ENCODE measurements at regions not wholly inside any gene's neighbourhood (a gene's known extent, or its start where the extent isn't known, plus 50 kb on each side); places are given as distances from the start of the nearest gene placed in this dataset.

GRCh38 chr2:30334762-30335363, 103.5 kb downstream of the LBH start:
- Histone ChIP-seq H3K4me1 (ENCODE audit: control insufficient read depth in 3 of 3, insufficient read depth in 2 of 3, low read depth in 1 of 3, low read length in 2 of 3) (peaks cover 0 to 2% (median 0%) of the 10 kb centered on the region in 3 donors), H3K36me3 (ENCODE audit: control insufficient read depth in 3 of 3, insufficient read depth in 2 of 3, low read depth in 1 of 3, low read length in 3 of 3) (no peaks in the 10 kb centered on the region), H3K27me3 (ENCODE audit: control insufficient read depth in 3 of 3, insufficient read depth in 3 of 3, low read length in 3 of 3) (no peaks in the 10 kb centered on the region), H3K9me3 (ENCODE audit: control insufficient read depth in 2 of 2, insufficient read depth in 1 of 2, low read depth in 1 of 2, low read length in 1 of 2) (no peaks in the 10 kb centered on the region), H3K4me3 (ENCODE audit: low read depth in 1 of 3, low read length in 3 of 3) (no peak overlapping the region), H3K27ac (ENCODE audit: low read depth in 1 of 3, low read length in 2 of 3) (peak overlapping the region in 1 of 3 donors; percentile 18)
- no peak for DNase-seq
- 68 to 74% (median 69%) methylated on average over 3 of the region's 3 CpGs for WGBS, 3 donors
- no peak for FAIRE-seq

DNA sequence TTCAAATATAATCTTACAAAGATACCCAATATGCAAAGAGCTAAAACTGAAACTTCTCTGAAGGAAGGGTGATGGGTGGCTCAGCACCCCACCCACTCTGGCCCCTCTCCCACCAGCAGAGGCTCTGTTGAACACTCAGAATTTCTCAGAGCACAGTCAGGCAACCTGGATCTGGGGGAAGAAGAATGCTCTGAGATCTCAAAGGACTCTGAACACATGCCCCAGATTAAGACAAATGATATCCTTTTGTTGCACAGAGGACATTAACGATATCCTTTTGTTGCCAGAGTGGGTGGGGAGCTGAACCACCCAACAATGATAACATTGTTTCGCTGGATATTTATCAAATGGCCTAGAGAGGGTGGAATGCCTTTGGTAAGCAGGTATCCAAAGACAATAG, 104.8 kb downstream of the LBH start:
- Histone ChIP-seq H3K27me3 (ENCODE audit: control insufficient read depth in 3 of 3, insufficient read depth in 3 of 3, low read length in 3 of 3) (no peaks in the 10 kb centered on the region), H3K4me3 (ENCODE audit: low read depth in 1 of 3, low read length in 3 of 3) (no peak overlapping the region), H3K27ac (ENCODE audit: low read depth in 1 of 3, low read length in 2 of 3) (peak overlapping the region in 1 of 3 donors; percentile 85), H3K9me3 (ENCODE audit: control insufficient read depth in 2 of 2, insufficient read depth in 1 of 2, low read depth in 1 of 2, low read length in 1 of 2) (no peaks in the 10 kb centered on the region), H3K36me3 (ENCODE audit: control insufficient read depth in 3 of 3, insufficient read depth in 2 of 3, low read depth in 1 of 3, low read length in 3 of 3) (no peaks in the 10 kb centered on the region), H3K4me1 (ENCODE audit: control insufficient read depth in 3 of 3, insufficient read depth in 2 of 3, low read depth in 1 of 3, low read length in 2 of 3) (peaks cover 0 to 2% (median 0%) of the 10 kb centered on the region in 3 donors)
- DNase-seq (no peak), FAIRE-seq (no peak)
- WGBS, 3 donors = 23 to 48% (median 23%) methylated on average over 2 of the region's 2 CpGs

- no peak for FAIRE-seq
- peak overlapping the region in 2 of 3 donors; percentile 75 to 85 for H3K27ac ChIP-seq (ENCODE audit: low read depth in 1 of 3, low read length in 2 of 3)
These were observed 105.9 kb downstream of the LBH start for GRCh38 chr2:30336978-30337841.

DNA sequence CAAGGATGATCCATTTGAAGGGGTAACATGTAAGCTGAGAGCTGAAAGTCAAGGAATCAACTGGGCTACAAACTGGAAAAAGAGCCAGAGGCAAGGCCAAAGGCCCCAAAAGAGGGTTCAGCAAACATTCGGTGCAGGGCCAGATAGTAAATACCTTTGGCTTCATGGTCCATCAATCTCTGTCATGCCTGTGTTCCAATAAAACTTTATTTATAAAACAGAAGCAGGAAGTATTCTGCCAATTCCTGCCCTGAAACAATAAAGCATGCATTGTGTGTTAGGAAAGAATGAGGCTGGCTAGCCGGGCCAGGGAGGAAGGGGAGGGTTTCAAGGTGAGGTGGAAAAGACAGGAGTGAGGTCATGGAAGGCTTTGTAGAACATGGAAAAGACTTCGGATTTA, 107.1 kb downstream of the LBH start:
- WGBS, 3 donors = 69 to 77% (median 76%) methylated on average over 3 of the region's 3 CpGs
- H3K27ac ChIP-seq (ENCODE audit: low read depth in 1 of 3, low read length in 2 of 3) = no peak overlapping the region
- no peak for FAIRE-seq
- H3K9me3 ChIP-seq (ENCODE audit: control insufficient read depth in 2 of 2, insufficient read depth in 1 of 2, low read depth in 1 of 2, low read length in 1 of 2) = peaks cover 0 to 6% of the 10 kb centered on the region in 2 donors
- H3K4me3 ChIP-seq (ENCODE audit: low read depth in 1 of 3, low read length in 3 of 3) = no peak overlapping the region
- no peak for DNase-seq
- peaks cover 0 to 2% (median 0%) of the 10 kb centered on the region in 3 donors for H3K4me1 ChIP-seq (ENCODE audit: control insufficient read depth in 3 of 3, insufficient read depth in 2 of 3, low read depth in 1 of 3, low read length in 2 of 3)
- no peaks in the 10 kb centered on the region for H3K27me3 ChIP-seq (ENCODE audit: control insufficient read depth in 3 of 3, insufficient read depth in 3 of 3, low read length in 3 of 3)
- no peaks in the 10 kb centered on the region for H3K36me3 ChIP-seq (ENCODE audit: control insufficient read depth in 3 of 3, insufficient read depth in 2 of 3, low read depth in 1 of 3, low read length in 3 of 3)

More at GRCh38 chr2:30336978-30337841, 105.9 kb downstream of the LBH start:
- peak in 1 of 2 donors; percentile 53 for DNase-seq
- no peaks in the 10 kb centered on the region for H3K27me3 ChIP-seq (ENCODE audit: control insufficient read depth in 3 of 3, insufficient read depth in 3 of 3, low read length in 3 of 3)
- no peaks in the 10 kb centered on the region for H3K36me3 ChIP-seq (ENCODE audit: control insufficient read depth in 3 of 3, insufficient read depth in 2 of 3, low read depth in 1 of 3, low read length in 3 of 3)
- peaks cover 0 to 2% (median 0%) of the 10 kb centered on the region in 3 donors for H3K4me1 ChIP-seq (ENCODE audit: control insufficient read depth in 3 of 3, insufficient read depth in 2 of 3, low read depth in 1 of 3, low read length in 2 of 3)
- 69 to 83% (median 73%) methylated on average over 16 of the region's 16 CpGs for WGBS, 3 donors
- H3K4me3 ChIP-seq (ENCODE audit: low read depth in 1 of 3, low read length in 3 of 3) = no peak overlapping the region
- peaks cover 0 to 2% of the 10 kb centered on the region in 2 donors for H3K9me3 ChIP-seq (ENCODE audit: control insufficient read depth in 2 of 2, insufficient read depth in 1 of 2, low read depth in 1 of 2, low read length in 1 of 2)

DNA sequence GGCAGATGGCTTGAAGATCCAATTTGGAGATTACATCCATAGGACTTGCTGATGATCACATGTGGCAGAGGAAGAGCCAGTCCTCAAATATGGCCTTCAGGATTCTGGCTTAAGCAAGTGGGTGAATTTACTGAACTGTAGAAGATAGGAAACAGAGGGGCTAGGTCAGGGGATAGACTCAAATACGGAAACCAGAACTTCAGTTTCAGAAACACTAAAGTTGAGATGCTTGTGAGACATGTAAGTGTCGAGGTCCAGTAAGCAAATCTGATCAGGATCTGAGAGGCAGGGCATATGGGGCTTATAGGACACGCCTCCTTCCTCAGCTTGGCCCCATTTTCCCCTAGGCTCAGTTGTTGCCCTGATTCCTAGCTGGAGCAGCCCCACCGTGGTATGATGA, 107.7 kb downstream of the LBH start:
- Histone ChIP-seq H3K27me3 (ENCODE audit: control insufficient read depth in 3 of 3, insufficient read depth in 3 of 3, low read length in 3 of 3) (no peaks in the 10 kb centered on the region), H3K4me1 (ENCODE audit: control insufficient read depth in 3 of 3, insufficient read depth in 2 of 3, low read depth in 1 of 3, low read length in 2 of 3) (peaks cover 0 to 2% (median 0%) of the 10 kb centered on the region in 3 donors), H3K4me3 (ENCODE audit: low read depth in 1 of 3, low read length in 3 of 3) (no peak overlapping the region), H3K27ac (ENCODE audit: low read depth in 1 of 3, low read length in 2 of 3) (no peak overlapping the region), H3K36me3 (ENCODE audit: control insufficient read depth in 3 of 3, insufficient read depth in 2 of 3, low read depth in 1 of 3, low read length in 3 of 3) (no peaks in the 10 kb centered on the region), H3K9me3 (ENCODE audit: control insufficient read depth in 2 of 2, insufficient read depth in 1 of 2, low read depth in 1 of 2, low read length in 1 of 2) (peaks cover 0 to 12% of the 10 kb centered on the region in 2 donors)
- WGBS, 3 donors = 87 to 91% (median 90%) methylated on average over 4 of the region's 4 CpGs
- FAIRE-seq = no peak
- no peak for DNase-seq

- Histone ChIP-seq H3K4me1 (ENCODE audit: control insufficient read depth in 3 of 3, insufficient read depth in 2 of 3, low read depth in 1 of 3, low read length in 2 of 3) (no peaks in the 10 kb centered on the region), H3K4me3 (ENCODE audit: low read depth in 1 of 3, low read length in 3 of 3) (no peak overlapping the region), H3K27me3 (ENCODE audit: control insufficient read depth in 3 of 3, insufficient read depth in 3 of 3, low read length in 3 of 3) (peaks cover 0 to 3% (median 0%) of the 10 kb centered on the region in 3 donors), H3K9me3 (ENCODE audit: control insufficient read depth in 2 of 2, insufficient read depth in 1 of 2, low read depth in 1 of 2, low read length in 1 of 2) (peaks cover 0 to 12% of the 10 kb centered on the region in 2 donors), H3K36me3 (ENCODE audit: control insufficient read depth in 3 of 3, insufficient read depth in 2 of 3, low read depth in 1 of 3, low read length in 3 of 3) (no peaks in the 10 kb centered on the region), H3K27ac (ENCODE audit: low read depth in 1 of 3, low read length in 2 of 3) (no peak overlapping the region)
- FAIRE-seq (no peak), DNase-seq (no peak)
- 76 to 84% (median 83%) methylated on average over 8 of the region's 8 CpGs for WGBS, 3 donors
These were observed 105.4 kb upstream of the LCLAT1 start for GRCh38 chr2:30341500-30342267.

- peaks cover 0 to 12% of the 10 kb centered on the region in 2 donors for H3K9me3 ChIP-seq (ENCODE audit: control insufficient read depth in 2 of 2, insufficient read depth in 1 of 2, low read depth in 1 of 2, low read length in 1 of 2)
- H3K4me1 ChIP-seq (ENCODE audit: control insufficient read depth in 3 of 3, insufficient read depth in 2 of 3, low read depth in 1 of 3, low read length in 2 of 3) = no peaks in the 10 kb centered on the region
- 54 to 82% (median 78%) methylated on average over 21 of the region's 21 CpGs for WGBS, 3 donors
- FAIRE-seq = no peak
- no peaks in the 10 kb centered on the region for H3K36me3 ChIP-seq (ENCODE audit: control insufficient read depth in 3 of 3, insufficient read depth in 2 of 3, low read depth in 1 of 3, low read length in 3 of 3)
- no peak for DNase-seq
- peak overlapping the region in 1 of 3 donors; percentile 19 for H3K27ac ChIP-seq (ENCODE audit: low read depth in 1 of 3, low read length in 2 of 3)
- no peak overlapping the region for H3K4me3 ChIP-seq (ENCODE audit: low read depth in 1 of 3, low read length in 3 of 3)
- H3K27me3 ChIP-seq (ENCODE audit: control insufficient read depth in 3 of 3, insufficient read depth in 3 of 3, low read length in 3 of 3) = peaks cover 0 to 8% (median 0%) of the 10 kb centered on the region in 3 donors
These were observed 100.4 kb upstream of the LCLAT1 start for GRCh38 chr2:30346471-30347169.

DNA sequence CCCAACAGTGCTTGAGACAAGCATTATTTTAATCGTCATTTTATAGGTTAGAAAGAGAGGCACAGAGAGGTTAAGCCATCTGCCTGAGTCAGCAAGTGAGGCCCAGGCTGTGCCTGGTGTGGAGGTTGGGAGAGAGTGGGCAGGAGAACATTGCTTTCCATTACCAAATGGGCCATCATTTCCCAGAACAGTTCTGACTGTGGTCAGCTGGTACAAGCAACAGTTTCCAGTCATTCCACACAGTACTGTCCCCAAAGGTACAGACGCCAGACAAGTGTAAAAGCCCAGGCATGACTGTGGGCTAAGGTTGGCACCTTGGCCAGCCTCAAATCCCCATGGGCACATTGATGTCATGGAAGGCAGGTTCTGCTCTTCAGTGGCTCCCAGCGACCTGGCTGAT, 98.2 kb upstream of the LCLAT1 start:
- Histone ChIP-seq H3K4me3 (ENCODE audit: low read depth in 1 of 3, low read length in 3 of 3) (no peak overlapping the region), H3K4me1 (ENCODE audit: control insufficient read depth in 3 of 3, insufficient read depth in 2 of 3, low read depth in 1 of 3, low read length in 2 of 3) (no peaks in the 10 kb centered on the region), H3K27ac (ENCODE audit: low read depth in 1 of 3, low read length in 2 of 3) (no peak overlapping the region), H3K36me3 (ENCODE audit: control insufficient read depth in 3 of 3, insufficient read depth in 2 of 3, low read depth in 1 of 3, low read length in 3 of 3) (no peaks in the 10 kb centered on the region), H3K27me3 (ENCODE audit: control insufficient read depth in 3 of 3, insufficient read depth in 3 of 3, low read length in 3 of 3) (peaks cover 0 to 8% (median 0%) of the 10 kb centered on the region in 3 donors), H3K9me3 (ENCODE audit: control insufficient read depth in 2 of 2, insufficient read depth in 1 of 2, low read depth in 1 of 2, low read length in 1 of 2) (peaks cover 0 to 2% of the 10 kb centered on the region in 2 donors)
- FAIRE-seq (no peak), DNase-seq (no peak)
- WGBS, 3 donors = 89 to 94% (median 89%) methylated on average over 3 of the region's 3 CpGs

Data from small intestine (tissue), 7 donors.